ENCODE measurements at regions not wholly inside any gene's neighbourhood (a gene's known extent, or its start where the extent isn't known, plus 50 kb on each side); places are given as distances from the start of the nearest gene placed in this dataset.

DNA sequence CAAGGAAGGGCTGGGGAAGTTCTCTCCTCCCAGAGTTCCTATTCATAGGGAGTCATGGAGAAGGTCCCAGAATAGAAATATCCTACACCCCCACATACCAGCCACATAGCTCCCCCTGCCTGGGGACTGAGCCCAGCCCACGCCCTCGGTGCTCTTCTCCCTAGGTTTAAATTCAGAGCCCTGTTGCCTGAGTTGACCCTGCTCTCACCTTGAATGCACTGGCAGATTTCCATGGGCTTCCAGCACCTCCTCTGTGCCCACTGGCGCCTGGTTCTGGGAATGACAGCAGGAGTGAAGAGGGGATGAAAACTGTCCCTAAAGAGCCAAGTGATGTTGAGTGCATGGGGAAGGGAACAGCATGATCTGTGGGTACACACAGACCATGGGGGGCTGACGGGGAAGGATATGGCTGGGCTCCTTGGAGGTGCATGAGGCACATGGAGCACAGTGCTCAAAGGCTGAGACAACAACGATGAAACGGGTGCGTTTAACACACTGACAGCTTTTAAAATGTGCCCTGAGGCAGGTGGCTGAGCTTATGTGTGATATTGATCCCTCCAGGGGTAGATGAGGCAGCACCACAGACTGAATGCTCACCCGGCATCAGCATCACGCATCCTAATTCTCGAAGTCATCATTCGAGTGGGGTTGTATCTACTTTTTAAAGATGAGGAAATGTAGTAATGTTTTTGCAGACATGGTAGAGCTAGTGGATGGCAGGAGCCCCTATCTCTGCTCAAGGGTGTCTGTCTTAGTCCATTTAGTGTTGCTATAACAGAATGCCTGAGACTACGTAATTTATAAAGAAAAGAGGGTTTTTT, 53.7 kb upstream of the IGFBP3 start:
- no peak for DNase-seq

DNA sequence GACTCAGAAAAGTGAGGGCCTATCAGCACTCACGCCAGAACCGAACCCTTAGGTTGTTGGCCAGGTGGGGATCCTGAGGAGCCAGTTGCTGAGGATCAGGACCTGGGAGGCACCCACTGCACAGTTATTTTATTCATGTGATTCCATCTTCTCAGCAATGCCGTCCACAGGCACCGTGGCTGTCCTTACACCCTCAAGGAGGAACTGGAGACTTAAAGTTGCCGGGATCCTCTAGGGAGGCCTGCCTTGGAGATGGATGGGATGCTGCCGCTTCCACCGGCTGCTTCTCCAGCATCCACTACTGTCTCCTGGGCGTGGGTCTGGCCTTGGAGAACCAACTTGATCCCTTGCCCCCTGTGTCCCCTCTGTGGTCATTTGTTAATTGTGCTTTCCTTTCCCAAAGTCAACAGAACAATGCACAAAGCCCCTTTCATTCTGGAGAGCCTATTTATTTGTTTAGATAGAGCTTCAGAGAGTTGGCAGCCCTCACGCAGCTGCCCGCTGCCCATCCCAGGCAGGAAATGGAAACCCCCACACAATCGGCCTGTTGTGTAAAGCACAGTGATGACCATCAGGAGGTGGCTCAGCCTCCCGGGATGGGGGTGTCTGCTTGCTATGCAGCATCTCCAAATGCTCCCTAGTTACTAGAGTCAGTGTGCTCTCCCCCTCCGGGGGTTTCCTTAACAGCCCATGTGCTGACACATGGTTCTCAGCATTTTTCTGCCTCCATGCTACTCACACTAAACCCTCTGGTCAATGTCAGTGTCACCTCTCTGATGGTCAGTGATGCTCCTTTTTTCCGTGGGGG, 52.9 kb upstream of the IGFBP3 start:
- DNase-seq, result no peak

GRCh38 chr7:45972629-45973312, 51.7 kb upstream of the IGFBP3 start:
- no peak for DNase-seq

DNA sequence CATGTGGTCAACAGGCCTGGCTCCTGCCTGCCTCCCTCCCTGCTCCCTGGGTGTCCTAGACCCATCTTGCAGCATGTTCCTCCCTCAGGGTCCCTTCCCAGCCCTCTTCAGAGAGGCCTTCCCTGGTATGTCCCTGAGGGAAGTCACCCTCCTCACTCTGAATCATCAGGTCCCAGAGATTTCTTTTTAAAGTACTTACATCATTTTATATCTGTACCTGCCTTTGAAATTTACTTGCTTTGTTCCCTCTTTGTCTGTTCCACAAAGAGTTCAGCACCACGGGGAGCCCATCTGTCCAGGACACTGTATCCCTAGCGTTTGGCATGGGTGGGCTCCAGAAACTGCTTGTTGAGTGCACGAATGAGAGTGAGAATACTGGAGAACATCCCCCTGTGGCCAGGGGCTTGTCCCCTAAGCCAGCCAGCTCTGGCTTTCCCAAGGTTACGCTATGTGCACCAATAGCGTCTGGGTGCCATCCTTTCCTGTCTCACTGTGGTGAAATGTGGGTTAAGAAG, 50.6 kb upstream of the IGFBP3 start:
- no peak for DNase-seq

GRCh38 chr7:45971171-45971570, 50.1 kb upstream of the IGFBP3 start:
- no peak for DNase-seq
